ENCODE measurements at regions not wholly inside any gene's neighbourhood (a gene's known extent, or its start where the extent isn't known, plus 50 kb on each side); places are given as distances from the start of the nearest gene placed in this dataset.

- no peak for DNase-seq (ENCODE audit: extremely low read depth in 1 of 2, low read depth in 1 of 2)
These were observed 224.5 kb upstream of the PGRMC2 start for GRCh38 chr4:128512161-128512560.

- no peak for DNase-seq (ENCODE audit: extremely low read depth in 1 of 2, low read depth in 1 of 2)
These were observed 223.2 kb upstream of the PGRMC2 start for GRCh38 chr4:128510850-128511249.

GRCh38 chr4:128502818-128503527, 215.4 kb upstream of the PGRMC2 start:
- no peak for DNase-seq (ENCODE audit: extremely low read depth in 1 of 2, low read depth in 1 of 2)

GRCh38 chr4:128501239-128501638, 213.6 kb upstream of the PGRMC2 start:
- no peak for DNase-seq (ENCODE audit: extremely low read depth in 1 of 2, low read depth in 1 of 2)

- DNase-seq (ENCODE audit: extremely low read depth in 1 of 2, low read depth in 1 of 2): no peak
These were observed 200.6 kb upstream of the PGRMC2 start for GRCh38 chr4:128488055-128488705.

- DNase-seq (ENCODE audit: extremely low read depth in 1 of 2, low read depth in 1 of 2): no peak
These were observed 197.3 kb upstream of the PGRMC2 start for GRCh38 chr4:128484896-128485295.

GRCh38 chr4:128483816-128484215, 196.2 kb upstream of the PGRMC2 start:
- DNase-seq (ENCODE audit: extremely low read depth in 1 of 2, low read depth in 1 of 2): no peak

GRCh38 chr4:128483041-128483440, 195.4 kb upstream of the PGRMC2 start:
- DNase-seq (ENCODE audit: extremely low read depth in 1 of 2, low read depth in 1 of 2): no peak

- DNase-seq (ENCODE audit: extremely low read depth in 1 of 2, low read depth in 1 of 2): no peak
These were observed 194.3 kb upstream of the PGRMC2 start for GRCh38 chr4:128481752-128482480.

GRCh38 chr4:128480945-128481344, 193.3 kb upstream of the PGRMC2 start:
- no peak for DNase-seq (ENCODE audit: extremely low read depth in 1 of 2, low read depth in 1 of 2)

- no peak for DNase-seq (ENCODE audit: extremely low read depth in 1 of 2, low read depth in 1 of 2)
These were observed 189.9 kb upstream of the PGRMC2 start for GRCh38 chr4:128477540-128477939.

GRCh38 chr4:128475597-128475996, 188.0 kb upstream of the PGRMC2 start:
- DNase-seq (ENCODE audit: extremely low read depth in 1 of 2, low read depth in 1 of 2): no peak

- no peak for DNase-seq (ENCODE audit: extremely low read depth in 1 of 2, low read depth in 1 of 2)
These were observed 184.0 kb upstream of the PGRMC2 start for GRCh38 chr4:128471576-128471975.

GRCh38 chr4:128470492-128471053, 183.0 kb upstream of the PGRMC2 start:
- DNase-seq (ENCODE audit: extremely low read depth in 1 of 2, low read depth in 1 of 2): no peak

GRCh38 chr4:128468123-128468989, 180.7 kb upstream of the PGRMC2 start:
- no peak for DNase-seq (ENCODE audit: extremely low read depth in 1 of 2, low read depth in 1 of 2)

- DNase-seq (ENCODE audit: extremely low read depth in 1 of 2, low read depth in 1 of 2): no peak
These were observed 177.9 kb upstream of the PGRMC2 start for GRCh38 chr4:128465523-128465922.

- no peak for DNase-seq (ENCODE audit: extremely low read depth in 1 of 2, low read depth in 1 of 2)
These were observed 175.4 kb upstream of the PGRMC2 start for GRCh38 chr4:128463006-128463405.

GRCh38 chr4:128462103-128462783, 174.6 kb upstream of the PGRMC2 start:
- DNase-seq (ENCODE audit: extremely low read depth in 1 of 2, low read depth in 1 of 2): no peak

- DNase-seq (ENCODE audit: extremely low read depth in 1 of 2, low read depth in 1 of 2): no peak
These were observed 173.9 kb upstream of the PGRMC2 start for GRCh38 chr4:128461291-128462102.

Data from stimulated activated CD8-positive, alpha-beta memory T cell treated with anti-CD3 and anti-CD28 coated beads, Interleukin-7, amount 100 ng/mL, for 48 hours (primary cell).